Endothelial cell of umbilical vein (primary cell): ENCODE measurements at regions not wholly inside any gene's neighbourhood (a gene's known extent, or its start where the extent isn't known, plus 50 kb on each side); places are given as distances from the start of the nearest gene placed in this dataset.

ENCODE experiments used
- BruUV-seq: library from RNA; stranded (reverse); fragments of 400-500 nt; replicated peaks from 2 replicates; lab custom pipeline; 2021; lab: Mats Ljungman, UMichigan
- CTCF ChIA-PET: fragments of 300-600, 350-600 bp; sonication (Branson Sonifier 250); formaldehyde crosslinking; loops from one replicate; lab custom pipeline; 2021; ENCODE audit warnings: antibody characterized with exemption, inconsistent platforms; lab: Charles Lee
- POLR2A ChIA-PET: fragments of 300-600, 350-600 bp; sonication (Branson Sonifier 250); formaldehyde crosslinking; loops from one replicate; lab custom pipeline; 2021; ENCODE audit warnings: antibody characterized with exemption, inconsistent platforms; lab: Charles Lee
- DNase-seq: peaks from one replicate; pipeline ENCODE4 v3.0.0-alpha.2; 2011; ENCODE audit warnings: low read depth, low spot score
- FAIRE-seq: peaks from 2 replicates; lab custom pipeline; 2011; peaks lifted over from hg19 to GRCh38; lab: Jason Lieb, UNC
- H2AFZ ChIP-seq: 2 replicates; pipeline ENCODE4 v1.6.0; 2012; ENCODE audit warnings: low read depth, low read length, control low read depth, inconsistent platforms
- H3K27ac ChIP-seq: 2 replicates; pipeline ENCODE4 v1.5.1; 2011; ENCODE audit warnings: low read depth, mild to moderate bottlenecking, control low read depth, low read length, moderate library complexity; ENCODE audit not compliant: insufficient read depth
- H3K27me3 ChIP-seq, 2 experiments: 2 replicates each; pipeline versions ENCODE4 v1.6.0 to v1.6.1; 2011; ENCODE audit warnings: low read length in 2 of 2, mixed read lengths in 1 of 2; ENCODE audit not compliant: control insufficient read depth in 2 of 2, insufficient read depth in 2 of 2
- H3K36me3 ChIP-seq, 2 experiments: 2 replicates in 1 of 2; 3 replicates in 1 of 2; pipeline ENCODE4 v1.5.1; 2011; ENCODE audit warnings: low read length in 2 of 2, mild to moderate bottlenecking in 1 of 2, moderate library complexity in 1 of 2; ENCODE audit not compliant: control insufficient read depth in 2 of 2, insufficient read depth in 2 of 2; ENCODE audit errors: extremely low read depth in 1 of 2
- H3K4me1 ChIP-seq: 3 replicates; pipeline ENCODE4 v1.5.1; 2011; ENCODE audit warnings: mild to moderate bottlenecking, low read length; ENCODE audit not compliant: control insufficient read depth, insufficient read depth; ENCODE audit errors: extremely low read depth
- H3K4me2 ChIP-seq: 2 replicates; pipeline ENCODE4 v1.6.1; 2011; ENCODE audit warnings: low read length, control low read depth, mixed read lengths; ENCODE audit not compliant: insufficient read depth
- H3K4me3 ChIP-seq, 3 experiments: fragments of 200-600 bp in 1 of 3; sonication (generic), shearing (Covaris generic) in 1 of 3; replicated peaks in 1 of 3; 2 replicates each; pipeline ENCODE4 v1.5.1; 2011 to 2016; ENCODE audit warnings: control low read depth in 3 of 3, low read length in 3 of 3, mild to moderate bottlenecking in 2 of 3, inconsistent platforms in 1 of 3, low read depth in 1 of 3, moderate library complexity in 1 of 3; ENCODE audit not compliant: insufficient read depth in 1 of 3
- H3K79me2 ChIP-seq: 2 replicates; pipeline ENCODE4 v1.6.0; 2012; ENCODE audit warnings: low read length, inconsistent platforms; ENCODE audit not compliant: control insufficient read depth, insufficient read depth
- H3K9ac ChIP-seq: replicated peaks from 2 replicates; pipeline ENCODE3; 2011; ENCODE audit warnings: low read length, control low read depth; ENCODE audit not compliant: insufficient read depth; ENCODE audit errors: extremely low read depth
- H3K9me1 ChIP-seq: replicated peaks from 3 replicates; pipeline ENCODE4 v1.6.0; 2011; ENCODE audit warnings: mild to moderate bottlenecking, low read length; ENCODE audit not compliant: control insufficient read depth, insufficient read depth; ENCODE audit errors: extremely low read depth
- H3K9me3 ChIP-seq: replicated peaks from 2 replicates; pipeline ENCODE4 v1.5.1; 2012; ENCODE audit warnings: low read length, inconsistent platforms; ENCODE audit not compliant: control insufficient read depth, insufficient read depth
- H4K20me1 ChIP-seq: replicated peaks from 2 replicates; pipeline ENCODE3; 2011; ENCODE audit warnings: mild to moderate bottlenecking, low read length; ENCODE audit not compliant: control insufficient read depth, insufficient read depth; ENCODE audit errors: extremely low read depth
- EZH2 ChIP-seq: IDR thresholded peaks from 2 replicates; pipeline ENCODE4 v1.6.1; 2012; ENCODE audit warnings: borderline replicate concordance, low read depth, mild to moderate bottlenecking, moderate library complexity, low read length, inconsistent platforms; ENCODE audit not compliant: severe bottlenecking
- FOS ChIP-seq: IDR thresholded peaks from 2 replicates; pipeline ENCODE4 v1.6.1; 2011; ENCODE audit warnings: mild to moderate bottlenecking, low read length, moderate library complexity, borderline replicate concordance; ENCODE audit not compliant: insufficient read depth
- GATA2 ChIP-seq: IDR thresholded peaks from 2 replicates; pipeline ENCODE4 v1.7.0; 2011; ENCODE audit warnings: low read depth, mild to moderate bottlenecking, moderate library complexity, mixed read lengths, low read length; ENCODE audit not compliant: insufficient read length, insufficient read depth
- JUN ChIP-seq: IDR thresholded peaks from 2 replicates; pipeline ENCODE4 v1.6.1; 2011; ENCODE audit warnings: borderline replicate concordance, low read depth; ENCODE audit not compliant: insufficient read length, insufficient read depth
- MYC ChIP-seq: IDR thresholded peaks from one replicate; pipeline ENCODE4 v1.6.1; 2011; ENCODE audit warnings: mild to moderate bottlenecking, low read depth, low read length
- POLR2A ChIP-seq: IDR thresholded peaks from 2 replicates; pipeline ENCODE4 v1.6.1; 2012; ENCODE audit warnings: low read depth, mild to moderate bottlenecking, control low read depth, low read length
- POLR2AphosphoS5 ChIP-seq: IDR thresholded peaks from 2 replicates; pipeline ENCODE4 v1.6.1; 2012; ENCODE audit warnings: low read depth, mild to moderate bottlenecking, control low read depth, low read length, moderate library complexity; ENCODE audit not compliant: insufficient read depth
- dilution Hi-C: fragments of 300-500 bp; cut with MboI; formaldehyde crosslinking; loops from one replicate; pipeline ENCODE4 v1.15.0; 2019; ENCODE audit warnings: low sequenced_read_pairs; ENCODE audit not compliant: extremely low pct_ligation_motif_present
- intact Hi-C: fragments of 100-400 bp; cut with micrococcal nuclease; formaldehyde crosslinking; loops from one replicate; pipeline ENCODE4 v1.10.0; 2022
- TF ChIP-seq, protein P1 (sequence below), 2 donors: IDR thresholded peaks; 1 replicate in 1 of 2; 2 replicates in 1 of 2; pipeline ENCODE4 v1.5.1; 2011; ENCODE audit warnings: low read length in 2 of 2, mild to moderate bottlenecking in 2 of 2, moderate library complexity in 2 of 2, control low read depth in 1 of 2, inconsistent platforms in 1 of 2, low read depth in 1 of 2; ENCODE audit not compliant: insufficient read depth in 1 of 2; ENCODE audit errors: extremely low read depth in 1 of 2
- TF ChIP-seq, protein P2 (sequence below): IDR thresholded peaks from 2 replicates; pipeline ENCODE4 v1.6.1; 2011; ENCODE audit not compliant: insufficient read depth, insufficient read length

DNA sequence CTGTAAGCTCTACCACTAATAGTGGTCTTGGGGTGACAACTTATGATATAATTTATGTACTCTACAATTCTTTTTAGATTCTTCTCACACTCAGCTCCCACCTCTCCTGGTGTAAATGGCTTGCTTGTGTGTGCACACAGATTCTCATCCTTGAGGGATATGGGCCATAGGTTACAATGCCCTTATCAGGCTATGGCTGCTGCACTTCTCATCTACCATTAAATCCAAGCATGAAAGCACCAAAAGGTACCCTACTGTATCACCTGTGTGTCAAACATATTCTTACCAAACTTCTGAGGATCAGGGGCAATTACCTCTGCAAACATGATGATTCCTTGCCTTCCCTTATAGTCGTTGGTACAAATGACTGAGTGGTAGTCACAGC is 891.9 kb downstream of the SQOR start:
- no peaks in the 10 kb centered on the region for H4K20me1 ChIP-seq
- no peaks in the 10 kb centered on the region for H3K4me1 ChIP-seq
- H3K27me3 ChIP-seq = no peaks in the 10 kb centered on the region
- dilution Hi-C loops (no loop called here), intact Hi-C loops (no loop called here)
- H3K4me2 ChIP-seq = no peak overlapping the region
- ChIA-PET POLR2A (no interaction called here), CTCF (interaction anchor here (0.9 kb wide), 1 partner anchor 10 kb away, joined by 3 read pairs; no protein-coding TSS in a partner anchor)
- no TSS peak for BruUV-seq
- H3K9ac ChIP-seq = no peak overlapping the region
- no peak for FAIRE-seq
- DNase-seq = no peak
- H2AFZ ChIP-seq = no peak overlapping the region
- no peaks in the 10 kb centered on the region for H3K79me2 ChIP-seq
- H3K9me1 ChIP-seq = no peaks in the 10 kb centered on the region
- H3K36me3 ChIP-seq = no peaks in the 10 kb centered on the region
- H3K27ac ChIP-seq = no peak overlapping the region
- TF ChIP-seq GATA2 = no peak
- no peaks in the 10 kb centered on the region for H3K9me3 ChIP-seq
- H3K4me3 ChIP-seq = no peak overlapping the region

GRCh38 chr15:46543626-46544025 is 908.8 kb downstream of the SQOR start:
- ChIA-PET CTCF (no interaction called here), POLR2A (no interaction called here)
- Histone ChIP-seq H3K36me3 (no peaks in the 10 kb centered on the region), H4K20me1 (no peaks in the 10 kb centered on the region), H3K9ac (no peak overlapping the region), H3K9me3 (no peaks in the 10 kb centered on the region), H3K4me2 (no peak overlapping the region), H3K4me1 (no peaks in the 10 kb centered on the region), H3K4me3 (no peak overlapping the region), H3K27ac (no peak overlapping the region), H3K27me3 (no peaks in the 10 kb centered on the region), H3K9me1 (no peaks in the 10 kb centered on the region), H2AFZ (no peak overlapping the region), H3K79me2 (no peaks in the 10 kb centered on the region)
- dilution Hi-C loops (no loop called here), intact Hi-C loops (no loop called here)
- DNase-seq (no peak), FAIRE-seq (no peak)
- TF ChIP-seq, protein P1, sequence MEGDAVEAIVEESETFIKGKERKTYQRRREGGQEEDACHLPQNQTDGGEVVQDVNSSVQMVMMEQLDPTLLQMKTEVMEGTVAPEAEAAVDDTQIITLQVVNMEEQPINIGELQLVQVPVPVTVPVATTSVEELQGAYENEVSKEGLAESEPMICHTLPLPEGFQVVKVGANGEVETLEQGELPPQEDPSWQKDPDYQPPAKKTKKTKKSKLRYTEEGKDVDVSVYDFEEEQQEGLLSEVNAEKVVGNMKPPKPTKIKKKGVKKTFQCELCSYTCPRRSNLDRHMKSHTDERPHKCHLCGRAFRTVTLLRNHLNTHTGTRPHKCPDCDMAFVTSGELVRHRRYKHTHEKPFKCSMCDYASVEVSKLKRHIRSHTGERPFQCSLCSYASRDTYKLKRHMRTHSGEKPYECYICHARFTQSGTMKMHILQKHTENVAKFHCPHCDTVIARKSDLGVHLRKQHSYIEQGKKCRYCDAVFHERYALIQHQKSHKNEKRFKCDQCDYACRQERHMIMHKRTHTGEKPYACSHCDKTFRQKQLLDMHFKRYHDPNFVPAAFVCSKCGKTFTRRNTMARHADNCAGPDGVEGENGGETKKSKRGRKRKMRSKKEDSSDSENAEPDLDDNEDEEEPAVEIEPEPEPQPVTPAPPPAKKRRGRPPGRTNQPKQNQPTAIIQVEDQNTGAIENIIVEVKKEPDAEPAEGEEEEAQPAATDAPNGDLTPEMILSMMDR (IDR thresholded peaks at IDR 0.05; ENCODE audit: extremely low read depth in 1 of 2, insufficient read depth in 1 of 2, low read depth in 1 of 2, low read length in 2 of 2) = no peak
- TF ChIP-seq MYC (no peak), POLR2AphosphoS5 (no peak), GATA2 (no peak), JUN (no peak), POLR2A (no peak), EZH2 (no peak), FOS (no peak)
- TF ChIP-seq, protein P2, sequence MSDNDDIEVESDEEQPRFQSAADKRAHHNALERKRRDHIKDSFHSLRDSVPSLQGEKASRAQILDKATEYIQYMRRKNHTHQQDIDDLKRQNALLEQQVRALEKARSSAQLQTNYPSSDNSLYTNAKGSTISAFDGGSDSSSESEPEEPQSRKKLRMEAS = no peak
- BruUV-seq = no TSS peak
